Dermis microvascular lymphatic vessel endothelial cell (primary cell): ENCODE measurements at regions not wholly inside any gene's neighbourhood (a gene's known extent, or its start where the extent isn't known, plus 50 kb on each side); places are given as distances from the start of the nearest gene placed in this dataset.

Experiments used
- DNase-seq, 2 donors: peaks; one replicate each; pipeline versions ENCODE4 v3.0.0 to v3.0.0-alpha.2; 2010; ENCODE audit warnings: low read depth in 2 of 2

DNA sequence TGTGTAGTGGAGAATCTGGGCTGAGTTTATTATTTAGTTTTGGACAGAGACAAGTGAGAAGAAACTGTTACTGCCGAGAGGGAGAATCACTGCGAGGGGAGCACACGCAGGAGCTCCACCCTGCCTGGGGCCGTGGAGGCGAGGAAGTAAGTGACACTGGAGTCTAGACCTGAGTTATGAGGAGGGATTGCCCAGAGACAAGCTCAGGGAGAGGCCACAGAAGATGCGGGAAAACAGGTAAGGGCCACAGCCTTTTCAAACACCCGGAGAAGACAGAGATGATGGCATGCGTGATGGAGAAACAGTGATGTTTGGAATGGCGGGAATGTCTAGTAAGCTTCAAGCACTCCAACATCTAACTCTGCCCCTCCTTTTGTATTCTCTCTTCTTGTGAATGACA is 84.1 kb downstream of the TNFSF11 start:
- no peak for DNase-seq

DNA sequence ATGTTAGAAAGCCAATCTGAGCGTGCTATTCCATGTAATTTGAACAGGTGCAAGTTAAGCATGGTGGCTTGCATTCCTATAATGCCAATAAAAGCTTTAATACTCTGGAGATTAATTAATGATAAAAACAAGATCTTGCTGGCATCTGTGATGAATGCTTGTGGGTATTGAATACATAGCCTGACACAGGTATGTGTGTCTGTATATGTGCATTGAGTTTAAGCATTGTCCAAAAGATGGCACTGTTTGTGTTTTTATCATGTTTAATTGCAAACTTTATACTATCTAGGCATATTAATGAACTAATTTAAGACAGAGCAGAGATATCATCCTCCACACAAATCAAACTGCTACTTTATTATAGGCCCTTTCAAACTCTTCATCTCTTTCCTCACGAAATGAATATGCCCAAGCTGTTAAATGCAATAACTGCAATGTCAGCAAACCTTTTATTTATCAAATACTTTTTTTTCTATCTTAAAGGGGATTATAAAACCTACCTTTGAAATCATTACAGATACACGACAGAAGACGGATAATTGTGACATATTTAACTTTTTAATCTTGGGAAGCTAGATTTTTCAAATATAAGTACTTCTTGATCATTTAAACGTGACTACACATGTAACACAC is 86.5 kb downstream of the TNFSF11 start:
- no peak for DNase-seq

DNA sequence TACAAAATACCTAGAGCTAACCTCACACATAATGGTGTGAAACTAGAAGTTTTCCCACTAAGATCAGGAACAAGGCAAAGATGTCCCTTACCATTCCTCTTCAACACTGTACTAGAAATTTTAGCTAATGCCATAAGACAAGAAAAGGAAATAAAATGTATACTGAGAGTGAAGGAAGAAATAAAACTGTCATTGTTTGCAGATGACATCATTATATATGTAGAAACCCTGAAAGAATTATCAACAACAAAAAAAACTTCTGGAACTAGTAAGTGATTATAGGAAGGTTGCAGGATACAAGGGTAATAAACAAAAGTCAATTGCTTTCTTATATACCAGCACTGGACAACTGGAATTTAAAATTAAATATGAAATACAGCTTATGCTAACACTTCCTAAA is 93.7 kb downstream of the TNFSF11 start:
- no peak for DNase-seq

DNA sequence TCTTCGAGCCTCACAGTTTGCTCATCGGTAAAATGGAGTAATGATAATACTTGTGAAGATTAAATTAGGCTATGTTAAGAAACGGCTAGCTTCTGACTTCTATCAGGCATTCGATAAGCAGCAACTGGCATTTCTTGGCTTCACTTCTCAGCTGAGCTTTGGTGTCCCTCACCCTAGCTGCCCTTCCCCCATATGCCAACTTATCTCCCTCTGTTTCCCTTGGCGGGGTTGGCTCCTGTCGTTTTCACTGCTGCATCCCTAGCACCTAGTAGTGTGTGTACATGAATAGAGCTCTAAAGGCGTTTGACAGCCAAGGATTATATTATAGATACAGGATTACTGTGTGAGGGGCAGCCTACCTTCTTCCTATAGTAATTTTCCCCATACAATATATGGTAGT is 97.5 kb downstream of the TNFSF11 start:
- no peak for DNase-seq

DNA sequence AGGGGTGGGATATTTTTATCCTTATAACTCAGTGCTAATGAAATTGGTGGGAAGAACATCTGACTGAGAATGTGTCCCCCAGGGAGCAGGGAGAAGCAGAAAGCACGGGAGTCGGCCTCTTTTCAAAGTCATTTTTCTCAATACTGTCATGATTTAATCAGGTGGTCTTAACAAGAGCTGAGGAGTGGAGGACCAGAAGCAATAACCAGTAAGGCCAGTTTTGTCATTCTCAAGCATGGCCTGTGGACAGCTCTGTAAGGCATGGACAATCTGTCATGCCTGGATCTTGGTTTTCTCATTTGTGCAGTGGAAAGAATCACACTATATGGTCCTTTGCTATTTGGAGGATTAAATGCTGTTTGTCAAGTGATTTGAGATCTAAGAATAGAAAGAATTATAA is 99.7 kb downstream of the TNFSF11 start:
- no peak for DNase-seq

DNA sequence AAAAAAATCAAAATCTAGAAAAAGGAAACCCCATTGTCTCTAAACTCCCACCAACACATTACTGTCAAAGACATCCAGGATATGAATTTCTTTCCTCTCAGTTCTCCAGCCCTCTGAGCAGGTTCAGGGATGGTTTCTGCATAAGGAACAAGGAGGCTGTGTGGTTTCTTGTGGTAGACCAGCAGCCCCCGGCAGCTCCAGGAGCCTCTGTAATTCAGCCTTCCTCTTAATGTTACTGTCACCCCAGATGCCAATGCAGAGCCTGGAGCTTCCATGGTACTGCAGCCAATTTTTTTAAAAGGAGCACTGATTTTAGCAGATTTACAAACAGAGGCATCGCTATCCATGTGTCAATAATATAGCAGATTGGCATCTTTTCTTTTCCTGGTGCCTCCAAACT is 100.6 kb upstream of the FAM216B start:
- DNase-seq, result no peak

DNA sequence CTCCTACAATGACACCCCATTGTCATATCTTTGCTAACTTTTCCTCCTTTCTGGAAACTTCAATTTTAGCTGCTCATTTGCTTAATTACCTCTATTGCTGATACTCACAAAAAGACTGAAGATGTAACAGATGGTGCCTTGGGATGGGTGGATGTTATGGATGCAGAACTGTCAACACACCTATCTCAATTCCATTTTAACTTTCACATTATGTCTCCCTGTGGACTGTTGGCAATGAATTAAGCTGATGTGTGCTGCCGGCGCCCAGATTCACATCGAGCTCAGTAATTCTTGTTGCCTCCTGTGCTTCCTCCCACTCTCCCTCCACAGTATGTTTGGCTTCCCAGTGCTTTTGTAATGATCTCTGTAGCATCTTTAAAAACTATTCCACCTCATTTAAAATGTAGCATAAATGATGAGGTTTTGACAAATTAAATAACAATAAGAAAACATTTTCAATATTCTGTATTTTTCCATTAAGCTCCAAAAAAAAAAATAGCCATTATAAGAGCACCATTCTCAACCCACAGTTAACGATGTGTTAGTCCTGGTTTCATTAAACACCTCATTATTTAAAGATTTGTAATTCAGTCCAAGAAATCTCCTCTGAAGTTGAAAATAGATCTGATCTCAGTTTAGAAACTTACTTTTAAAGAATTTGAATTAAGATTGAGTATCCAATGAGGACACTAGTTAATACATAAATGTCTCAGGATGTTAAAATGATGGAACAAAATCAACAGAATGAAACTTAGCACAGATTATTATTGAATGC is 99.9 kb upstream of the FAM216B start:
- no peak for DNase-seq

DNA sequence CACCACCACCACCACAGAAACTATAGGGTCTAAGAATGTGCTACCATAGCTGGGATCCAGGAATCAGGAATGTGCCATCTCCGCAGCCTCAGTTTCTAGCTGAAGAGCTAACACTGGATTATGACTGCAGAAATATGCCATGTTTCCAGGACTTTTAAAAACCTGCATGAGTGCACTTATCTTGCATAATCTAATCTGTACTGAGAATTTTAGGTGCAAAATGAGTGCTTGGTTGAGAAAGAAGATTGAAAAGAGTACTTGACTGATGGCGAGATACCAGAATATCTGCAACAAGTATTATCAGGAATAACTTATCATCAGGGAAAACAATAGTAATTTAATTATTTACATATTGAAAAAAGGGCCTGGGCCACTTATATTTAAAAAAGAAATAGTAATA is 97.2 kb upstream of the FAM216B start:
- DNase-seq, result no peak

DNA sequence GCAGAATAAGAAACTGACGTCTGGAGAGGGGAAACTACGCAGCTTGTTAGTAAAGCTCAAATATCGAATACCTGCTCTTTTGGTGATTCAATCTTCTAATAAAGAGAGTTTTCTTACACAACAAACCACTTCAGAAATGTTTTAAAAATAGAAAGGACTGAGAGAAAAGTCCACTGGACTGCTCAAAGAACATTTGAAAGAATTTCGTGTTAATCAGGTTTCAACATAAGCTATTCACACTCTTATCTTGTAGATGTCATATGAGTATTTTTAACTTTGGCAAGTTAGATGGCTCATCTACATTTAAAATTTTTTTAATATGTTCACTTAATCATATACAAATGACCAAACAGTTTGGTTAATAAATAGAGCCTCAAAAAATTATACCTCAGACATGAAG is 95.6 kb upstream of the FAM216B start:
- no peak for DNase-seq

DNA sequence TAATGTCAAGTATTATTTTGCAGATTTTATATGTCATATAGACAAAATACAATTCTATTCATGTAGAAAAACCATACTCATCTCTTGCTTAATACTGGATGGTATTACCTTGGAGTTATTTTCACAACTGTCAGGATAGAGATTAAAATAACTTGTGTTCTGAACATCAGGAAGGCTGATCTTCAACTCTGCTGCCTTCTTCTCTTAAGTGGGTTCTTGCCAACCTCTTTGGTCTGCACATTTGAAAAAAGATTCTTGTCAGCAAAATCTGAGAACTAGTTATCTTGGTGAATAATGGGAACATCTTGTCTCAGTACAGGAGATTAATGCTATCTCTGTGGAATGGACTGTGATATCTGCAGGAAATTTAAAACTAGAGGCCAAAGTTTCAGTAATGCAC is 95.2 kb upstream of the FAM216B start:
- DNase-seq, result no peak

DNA sequence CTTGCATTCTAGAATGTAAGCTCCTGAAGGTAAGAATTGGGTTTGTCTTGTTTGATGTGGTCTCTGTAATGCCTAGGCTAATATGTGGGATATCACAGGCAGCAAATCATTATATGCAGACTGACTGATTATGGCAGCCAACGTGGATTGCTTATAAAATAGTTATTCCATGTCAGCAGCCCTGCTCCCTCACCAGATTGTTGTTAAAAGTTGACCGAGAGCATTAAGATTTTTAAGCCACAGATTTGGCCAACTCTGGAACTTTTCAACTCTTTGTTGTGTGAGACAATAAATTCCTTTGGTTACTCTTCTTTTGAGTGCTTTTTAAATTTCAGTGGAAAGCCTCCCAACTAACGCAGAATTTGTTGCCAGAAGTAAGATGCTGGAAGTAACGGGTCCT is 92.6 kb upstream of the FAM216B start:
- DNase-seq, result no peak

DNA sequence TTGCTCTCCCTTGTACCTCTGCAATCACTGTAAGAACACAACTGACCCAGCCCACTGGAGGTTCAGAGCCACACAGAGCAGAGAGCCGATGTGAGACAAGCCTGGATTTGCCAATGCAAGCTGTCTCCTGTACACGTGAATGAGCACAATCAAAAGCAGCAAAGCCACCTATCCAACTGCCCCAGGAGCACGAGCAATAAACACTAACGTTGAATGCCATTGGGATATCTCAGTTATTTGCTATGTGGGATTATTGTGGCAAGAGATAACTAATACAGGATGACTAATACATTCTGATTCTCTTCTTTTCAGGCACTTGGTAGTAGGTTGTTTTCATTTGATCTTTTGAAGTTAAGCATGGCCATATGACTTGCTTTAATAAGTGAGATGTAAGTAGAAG is 85.2 kb upstream of the FAM216B start:
- DNase-seq, result no peak

DNA sequence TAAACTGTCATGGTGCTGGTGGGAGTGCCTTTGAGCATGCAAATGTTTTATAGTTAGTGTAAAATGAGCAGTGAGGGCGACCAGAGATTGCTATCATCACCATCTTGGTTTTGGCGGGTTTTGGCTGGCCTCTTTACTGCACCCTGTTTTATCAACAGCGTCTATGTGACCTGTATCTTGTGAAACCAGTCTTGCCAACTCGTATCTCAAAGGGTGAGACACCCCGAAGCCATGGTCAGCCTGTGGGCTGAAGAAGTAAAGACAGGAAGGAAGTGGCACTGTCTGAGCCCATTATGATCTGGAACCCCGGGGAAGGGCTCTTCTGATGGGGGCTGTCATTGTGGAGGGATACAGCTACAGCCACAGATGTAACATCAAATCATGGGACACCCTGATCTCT is 81.5 kb upstream of the FAM216B start:
- DNase-seq, result no peak

DNA sequence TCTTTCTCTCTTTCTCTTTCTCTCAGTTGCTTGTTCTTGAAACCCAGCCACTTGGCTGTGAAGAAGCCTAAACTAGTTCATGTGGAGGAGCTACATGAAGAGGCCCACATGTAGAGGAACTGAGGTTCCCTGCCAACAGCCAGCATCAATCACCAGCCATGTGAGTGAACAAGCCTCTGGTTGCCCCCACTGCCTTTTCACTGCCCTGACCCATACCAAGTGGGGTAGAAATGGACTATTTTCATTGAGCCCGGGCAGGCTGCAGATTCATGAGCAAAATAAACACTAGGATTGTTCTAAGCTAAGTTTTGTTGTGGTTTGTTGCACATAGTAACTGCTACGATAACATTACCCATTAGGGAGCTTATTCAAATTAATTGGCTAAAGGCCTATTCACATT is 78.7 kb upstream of the FAM216B start:
- DNase-seq, result no peak

DNA sequence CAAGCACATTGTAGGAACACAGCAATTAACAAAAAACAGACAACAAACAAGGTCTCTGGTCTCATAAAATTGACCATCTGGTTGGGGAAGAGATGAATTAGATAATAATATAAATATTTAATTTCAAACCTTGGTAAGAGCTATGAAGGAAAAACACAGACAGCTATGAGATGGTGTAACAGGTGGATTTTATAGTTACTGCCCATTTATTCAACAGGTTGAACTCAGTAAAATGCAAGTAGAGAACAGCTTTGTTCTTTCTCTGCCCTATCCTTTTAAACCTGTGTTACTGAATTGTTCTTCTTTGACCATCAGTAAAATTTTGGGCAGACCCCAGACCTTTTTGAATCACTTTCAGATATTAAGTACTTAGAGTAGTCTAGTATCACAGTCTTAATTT is 77.6 kb upstream of the FAM216B start:
- no peak for DNase-seq

DNA sequence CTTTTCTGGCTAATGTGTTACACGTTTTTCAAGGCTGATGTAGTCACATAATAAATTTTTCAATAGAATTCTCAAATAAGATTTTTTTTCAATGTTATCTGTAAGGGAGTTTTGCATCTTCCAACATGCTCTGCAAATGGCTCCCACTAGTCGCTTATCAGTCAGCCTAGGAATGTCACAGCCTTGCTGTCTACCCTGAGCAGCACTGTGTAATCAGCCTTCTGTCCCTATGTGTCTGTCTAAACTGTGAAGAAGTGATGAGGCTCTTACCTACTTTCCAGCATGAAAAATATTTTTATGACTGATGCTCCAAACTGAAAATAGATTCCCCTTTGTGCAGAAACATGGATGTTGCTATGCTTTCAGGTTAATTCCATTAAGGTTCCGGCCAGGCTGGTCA is 75.1 kb upstream of the FAM216B start:
- no peak for DNase-seq

DNA sequence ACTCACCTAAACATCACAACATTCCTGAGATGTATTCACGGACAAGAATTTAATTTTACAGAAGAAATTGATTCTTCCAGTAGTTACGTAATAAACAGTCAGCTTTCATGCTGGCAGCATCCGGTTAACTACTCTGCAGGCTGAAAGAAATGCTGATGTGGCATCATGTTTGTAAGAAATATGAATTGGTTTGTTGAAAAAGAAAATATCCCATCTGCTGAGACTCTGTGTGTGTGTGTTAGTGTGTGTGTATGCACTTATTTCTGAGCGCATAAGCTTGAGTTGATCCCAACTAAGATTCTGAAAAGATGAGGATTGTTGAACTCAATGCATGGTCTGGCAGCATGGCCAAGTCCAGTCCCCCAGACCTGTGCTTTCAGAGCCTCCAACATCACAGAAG is 74.3 kb upstream of the FAM216B start:
- no peak for DNase-seq

DNA sequence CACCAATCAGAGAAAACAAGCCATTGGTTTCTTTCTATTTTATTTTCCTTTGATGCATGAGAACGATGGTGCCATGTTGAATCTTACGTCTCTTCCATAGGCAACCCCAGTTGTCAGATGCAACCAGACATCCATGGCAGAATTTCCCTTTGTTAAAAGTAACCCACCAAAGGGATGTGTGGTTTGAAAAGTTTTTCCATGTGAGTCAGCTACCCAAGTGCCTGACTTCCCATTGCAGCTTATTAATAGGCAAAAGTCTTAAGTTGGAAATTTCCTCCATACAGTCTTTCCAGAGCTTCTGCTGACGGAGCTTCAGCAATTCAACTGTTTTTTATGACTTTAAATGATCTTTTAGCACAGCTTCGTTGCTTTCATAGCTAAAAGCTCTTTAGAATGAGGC is 73.8 kb upstream of the FAM216B start:
- DNase-seq, result no peak

DNA sequence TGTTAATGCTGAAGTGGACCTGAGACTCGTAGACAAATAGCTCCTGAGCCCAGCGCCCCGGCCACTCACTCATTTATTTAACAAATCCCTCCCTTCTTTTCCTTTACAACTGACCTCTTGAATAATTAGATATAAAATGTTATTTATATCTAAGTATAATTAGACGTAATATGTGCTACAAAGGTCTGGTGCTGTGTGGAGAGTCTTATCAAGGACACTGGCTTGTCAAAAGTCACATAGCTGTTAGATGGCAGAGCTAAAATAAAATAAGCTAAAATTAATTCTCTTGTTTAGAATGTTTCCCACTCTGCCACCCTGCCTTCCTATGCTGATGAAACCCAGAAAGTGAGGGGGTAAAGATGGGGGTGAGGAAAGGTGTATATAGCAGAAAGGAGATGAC is 73.0 kb upstream of the FAM216B start:
- DNase-seq, result no peak

DNA sequence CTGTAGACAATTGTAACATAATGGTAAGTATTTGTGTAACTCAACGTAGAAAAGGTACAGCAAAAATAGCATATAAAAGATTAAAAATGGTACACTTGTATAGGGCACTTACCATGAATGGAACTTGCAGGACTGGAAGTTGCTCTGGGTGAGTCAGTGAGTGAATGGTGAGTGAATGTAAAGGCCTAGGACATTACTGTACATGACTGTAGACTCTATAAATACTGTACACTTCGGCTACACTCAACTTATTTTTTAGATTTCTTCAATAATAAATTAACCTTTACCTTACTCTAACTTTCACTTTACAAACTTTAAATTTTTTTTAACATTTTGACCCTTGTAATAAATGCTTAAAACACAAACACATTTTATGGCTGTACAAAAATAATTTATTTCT is 72.1 kb upstream of the FAM216B start:
- no peak for DNase-seq

DNA sequence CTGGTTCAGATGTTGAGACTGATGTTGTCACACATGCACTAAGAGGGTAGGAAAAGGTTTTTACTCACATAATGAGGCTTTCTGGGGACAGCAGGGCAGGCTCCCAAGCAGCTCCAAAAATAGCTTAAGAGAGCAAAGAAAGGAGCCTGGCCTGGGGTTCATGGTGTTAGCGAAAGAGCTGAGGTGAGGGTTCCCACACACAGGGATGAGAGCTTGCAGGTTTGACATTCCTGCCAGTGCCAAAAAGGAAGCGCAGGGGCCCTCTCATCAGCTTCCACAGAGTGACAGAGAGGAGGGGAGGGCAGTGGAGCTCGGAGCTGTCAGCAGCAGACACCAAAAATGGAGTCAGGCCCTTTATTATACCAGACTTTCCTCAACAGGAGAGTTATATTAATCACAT is 65.5 kb upstream of the FAM216B start:
- no peak for DNase-seq

DNA sequence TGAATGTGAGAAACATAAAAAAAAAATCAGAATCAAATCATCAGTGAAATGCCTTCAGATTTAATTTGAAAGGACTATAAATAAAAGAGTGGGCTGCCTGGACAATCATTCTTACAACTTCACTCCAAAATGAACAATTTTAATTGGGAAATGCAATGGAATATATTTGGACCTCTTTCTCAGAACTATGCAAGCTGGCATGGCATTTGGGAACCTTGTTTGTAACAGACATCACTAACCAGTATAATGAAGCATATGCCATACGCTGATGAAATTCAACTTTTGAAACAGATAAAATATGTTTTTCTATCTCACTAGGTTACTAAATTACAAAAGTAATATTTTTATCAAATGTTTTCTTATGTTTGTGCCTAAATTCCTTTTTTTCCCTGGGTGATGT is 64.2 kb upstream of the FAM216B start:
- no peak for DNase-seq

DNA sequence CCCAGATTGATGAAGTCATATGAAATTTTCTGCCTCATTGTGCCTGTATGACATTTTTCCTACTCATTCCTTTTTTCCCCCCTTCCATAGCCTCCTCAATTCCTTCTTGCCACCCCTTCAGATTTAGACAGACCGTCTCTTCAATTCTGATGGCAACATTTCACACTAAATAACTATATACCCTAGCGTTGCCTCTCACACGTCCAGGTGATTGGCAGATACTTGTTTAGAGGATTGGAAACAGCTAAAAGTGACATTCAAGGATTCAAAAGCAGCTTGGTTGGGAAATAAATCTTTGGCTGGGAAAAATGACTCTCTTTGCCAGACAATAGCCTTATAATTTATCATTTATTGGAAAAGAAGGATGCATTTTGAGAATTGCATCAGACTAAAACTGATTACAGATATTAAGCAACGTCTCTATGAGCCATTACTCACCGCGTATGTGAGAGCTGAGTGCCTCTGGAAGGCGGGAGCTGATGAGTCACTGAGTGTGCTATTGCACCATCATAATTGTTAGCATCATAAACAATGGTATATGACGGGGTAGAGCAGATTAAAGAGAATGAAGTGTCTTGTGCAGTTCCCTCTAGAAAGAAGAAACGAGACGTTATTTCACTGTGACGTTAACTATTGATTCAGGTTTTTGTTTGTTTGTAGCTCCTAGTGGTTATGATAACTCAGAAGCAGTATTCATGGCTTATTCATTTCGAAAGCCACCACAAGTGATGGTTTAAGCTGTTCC is 61.1 kb upstream of the FAM216B start:
- DNase-seq, result peak in 1 of 2 donors; percentile 40
